NCI-H1417 treated with DMSO at 0.1 percent for 48 hours (cell line): ENCODE measurements at regions not wholly inside any gene's neighbourhood (a gene's known extent, or its start where the extent isn't known, plus 50 kb on each side); places are given as distances from the start of the nearest gene placed in this dataset.

ENCODE experiments used
- DNase-seq: peaks from one replicate; lab custom pipeline; 2025; lab: John Stamatoyannopoulos, UW

GRCh38 chr11:37072538-37073055 lies 474.6 kb upstream of the RAG2 start:
- no peak for DNase-seq

DNA sequence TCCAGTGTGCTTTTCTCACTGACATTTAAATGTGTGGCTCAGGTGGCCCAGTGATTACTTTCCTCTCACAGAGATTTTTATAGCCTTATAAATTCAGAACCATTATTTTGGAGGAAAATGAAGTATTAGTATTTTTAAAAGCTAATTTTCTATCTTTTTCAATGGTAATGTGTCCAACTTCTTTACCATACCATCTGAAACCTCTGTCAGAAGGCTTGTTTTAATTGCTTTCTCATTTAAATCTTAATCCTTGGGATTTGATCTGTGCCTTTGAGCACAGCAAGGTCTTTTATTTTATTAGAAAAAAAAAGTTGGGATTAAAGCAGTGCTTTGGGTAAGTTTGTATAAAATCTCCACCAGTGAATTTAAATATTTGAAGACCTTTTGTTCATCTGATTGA lies 452.3 kb upstream of the RAG2 start:
- DNase-seq: no peak

GRCh38 chr11:37040921-37041320 lies 442.9 kb upstream of the RAG2 start:
- DNase-seq: no peak

DNA sequence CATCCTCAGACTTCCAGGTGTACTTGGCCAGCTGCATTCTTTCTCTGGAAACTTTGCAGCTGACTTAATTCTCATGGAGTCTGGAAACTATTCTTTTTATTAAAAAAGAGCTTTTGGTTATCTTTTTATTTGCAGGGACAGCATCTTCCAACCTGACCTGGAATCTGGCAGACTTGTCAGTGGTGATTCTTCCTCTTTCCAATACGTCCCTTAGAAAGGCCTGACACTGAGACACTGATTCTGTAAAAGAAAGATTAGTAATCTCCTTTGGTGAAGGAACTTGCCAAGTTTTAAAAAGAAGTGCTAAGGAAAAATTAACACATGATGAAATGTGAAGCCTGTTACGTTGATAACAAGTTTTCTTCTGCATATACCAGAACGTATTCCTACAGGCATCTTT lies 440.9 kb upstream of the RAG2 start:
- DNase-seq: no peak

- no peak for DNase-seq
Measured at GRCh38 chr11:37026741-37027140, 428.7 kb upstream of the RAG2 start.

DNA sequence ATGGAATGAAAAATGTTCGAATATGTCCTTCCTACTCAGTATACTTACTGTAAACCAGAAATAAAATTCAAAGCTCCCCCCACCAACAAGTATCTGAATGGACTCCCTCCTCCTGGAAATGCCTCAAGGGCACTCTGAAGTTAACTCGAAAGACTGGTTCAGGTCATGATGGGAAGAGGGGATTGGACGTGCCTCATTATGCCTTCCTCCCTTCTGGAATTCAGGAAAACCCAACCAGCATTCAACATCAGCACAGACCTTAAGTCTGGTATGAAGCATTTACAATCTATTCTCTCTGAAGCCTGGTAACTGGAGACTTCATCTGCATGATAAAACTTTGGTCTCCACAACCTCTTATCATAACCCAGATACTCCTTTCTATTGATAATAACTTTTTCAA lies 428.3 kb upstream of the RAG2 start:
- no peak for DNase-seq

GRCh38 chr11:37006563-37006962 lies 408.5 kb upstream of the RAG2 start:
- no peak for DNase-seq

- DNase-seq: no peak
Measured at GRCh38 chr11:37002831-37003230, 404.8 kb upstream of the RAG2 start.

DNA sequence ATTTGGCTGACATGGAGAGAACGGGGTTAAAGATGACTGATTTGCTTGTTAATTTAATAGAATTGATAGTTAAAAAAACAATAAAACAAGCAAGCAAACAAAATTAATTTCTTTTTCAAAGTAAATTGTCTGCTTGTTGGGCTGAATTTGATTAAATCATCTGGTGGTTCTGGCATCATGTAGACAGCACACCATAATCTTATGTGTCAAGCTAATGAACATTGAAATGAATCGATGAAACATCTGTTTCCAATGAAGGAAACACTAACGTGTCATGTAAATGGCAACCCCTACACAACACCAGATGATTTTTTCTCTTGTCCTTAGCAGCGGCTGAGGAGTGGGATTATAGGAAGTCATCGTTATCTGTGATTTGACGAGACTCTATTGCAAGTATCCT lies 399.6 kb upstream of the RAG2 start:
- no peak for DNase-seq

- no peak for DNase-seq
Measured at GRCh38 chr11:36996795-36997194, 398.8 kb upstream of the RAG2 start.

DNA sequence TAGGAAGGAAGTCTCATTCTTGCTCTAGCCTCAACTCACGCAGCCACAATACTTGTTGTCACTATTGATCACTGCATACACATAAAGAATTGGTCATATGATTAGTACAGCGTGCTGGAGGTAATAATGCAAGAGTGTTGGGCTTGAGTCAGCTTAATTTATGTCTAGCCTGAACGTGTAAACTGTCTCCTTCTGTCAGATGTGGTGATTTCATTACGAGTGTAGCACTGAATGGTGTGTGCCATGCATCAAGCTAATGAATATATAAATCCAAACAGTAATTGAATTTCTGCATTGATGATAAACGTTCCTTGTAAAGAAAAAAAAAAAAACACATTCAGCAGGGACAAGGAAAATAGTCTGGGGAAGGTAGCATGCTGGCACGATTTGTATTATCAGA lies 396.2 kb upstream of the RAG2 start:
- no peak for DNase-seq

- DNase-seq: no peak
Measured at GRCh38 chr11:36988556-36988955, 390.5 kb upstream of the RAG2 start.

GRCh38 chr11:36985562-36985961 lies 387.5 kb upstream of the RAG2 start:
- DNase-seq: no peak

DNA sequence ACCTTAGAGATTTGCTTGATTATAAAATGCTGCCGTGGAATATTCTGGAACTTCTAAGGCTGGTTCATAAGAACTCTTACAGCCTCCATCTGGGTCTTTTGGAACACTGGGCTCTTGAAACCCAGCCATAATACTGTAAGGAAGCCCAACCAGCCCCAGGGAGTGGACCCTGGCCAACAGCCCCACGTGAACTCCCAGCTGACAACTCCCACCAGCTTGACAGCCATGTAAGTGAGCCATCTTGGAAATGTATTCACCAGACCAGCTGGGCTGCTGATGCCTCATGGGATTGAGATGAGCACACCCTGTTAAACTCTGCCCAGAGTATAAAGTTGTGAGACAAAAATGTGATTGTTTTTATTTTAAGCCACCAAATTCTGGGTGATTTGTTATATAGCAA lies 378.7 kb upstream of the RAG2 start:
- no peak for DNase-seq

DNA sequence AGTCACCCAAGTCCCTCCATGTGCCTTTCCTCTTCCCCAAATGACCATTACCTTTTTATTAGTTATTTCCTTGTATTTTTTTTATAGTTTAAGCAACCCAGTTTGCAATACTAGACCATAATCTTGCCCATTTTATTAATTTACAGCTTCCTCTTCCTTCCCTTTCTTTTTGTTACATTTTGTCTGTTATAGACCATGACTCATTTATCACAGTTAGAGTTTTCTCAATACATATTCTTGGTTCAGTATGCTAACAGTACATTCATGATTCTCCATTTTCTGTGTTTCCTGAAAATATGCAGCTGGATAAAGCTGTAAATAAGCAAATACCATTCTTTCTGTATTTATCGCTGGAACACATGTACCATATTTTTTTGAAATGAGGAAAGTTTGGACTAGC lies 376.7 kb upstream of the RAG2 start:
- no peak for DNase-seq

DNA sequence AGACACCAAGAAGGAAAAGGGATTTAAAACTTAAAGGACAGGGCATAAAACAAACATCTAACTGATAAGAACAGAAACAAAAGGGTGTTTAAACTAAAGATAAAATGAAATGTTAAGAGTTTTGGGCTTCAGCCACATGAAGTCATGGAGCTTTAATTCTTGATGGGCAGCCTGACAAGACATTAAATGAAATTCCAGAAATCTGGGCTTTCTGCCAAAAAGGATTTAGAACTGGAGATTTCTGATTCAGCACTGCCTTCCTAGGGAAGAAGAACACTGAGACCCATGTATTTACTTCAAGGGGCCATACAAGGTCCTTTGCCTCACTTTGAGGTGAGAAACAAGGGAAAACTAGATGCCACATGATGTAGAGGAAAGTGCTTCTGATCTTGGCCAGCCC lies 355.9 kb upstream of the RAG2 start:
- no peak for DNase-seq

- no peak for DNase-seq
Measured at GRCh38 chr11:36948460-36949127, 350.6 kb upstream of the RAG2 start.

DNA sequence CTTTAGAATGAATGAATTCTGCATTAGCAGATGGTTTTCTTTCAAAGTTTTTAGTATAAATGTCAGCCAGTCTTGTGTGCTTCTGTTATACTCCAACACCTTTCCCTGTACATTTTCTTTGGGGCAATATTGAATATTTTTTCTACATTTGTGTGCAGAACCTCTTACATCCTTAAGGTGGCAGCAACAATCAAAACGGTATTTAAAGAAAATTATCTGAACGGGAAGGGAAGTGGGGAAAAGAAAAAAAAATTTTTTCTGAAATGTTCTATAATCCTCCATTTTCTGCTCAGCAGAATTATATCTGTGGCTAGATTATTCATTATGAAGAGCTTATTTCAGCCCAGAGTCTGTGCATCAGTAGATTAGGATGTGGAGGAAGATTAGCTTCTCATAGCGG lies 347.3 kb upstream of the RAG2 start:
- no peak for DNase-seq

DNA sequence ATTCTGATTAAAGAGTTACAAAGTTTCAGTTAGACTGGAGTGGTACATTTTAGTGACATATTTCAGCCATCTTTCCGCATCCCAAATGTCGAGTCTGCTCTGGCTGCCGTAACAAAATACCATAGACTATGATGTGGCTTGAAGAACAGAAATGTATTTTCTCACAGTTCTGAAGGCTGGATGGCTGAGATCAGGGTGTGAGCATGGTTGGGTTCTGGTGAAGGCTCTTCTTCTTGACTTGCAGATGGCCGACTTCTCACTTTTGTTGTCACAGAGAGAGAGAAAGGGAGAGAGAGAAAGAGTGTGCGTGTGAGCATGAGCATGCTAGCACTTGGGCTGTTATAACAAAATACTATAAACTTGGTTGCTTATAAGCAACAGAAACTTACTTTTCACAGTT lies 335.4 kb upstream of the RAG2 start:
- no peak for DNase-seq

DNA sequence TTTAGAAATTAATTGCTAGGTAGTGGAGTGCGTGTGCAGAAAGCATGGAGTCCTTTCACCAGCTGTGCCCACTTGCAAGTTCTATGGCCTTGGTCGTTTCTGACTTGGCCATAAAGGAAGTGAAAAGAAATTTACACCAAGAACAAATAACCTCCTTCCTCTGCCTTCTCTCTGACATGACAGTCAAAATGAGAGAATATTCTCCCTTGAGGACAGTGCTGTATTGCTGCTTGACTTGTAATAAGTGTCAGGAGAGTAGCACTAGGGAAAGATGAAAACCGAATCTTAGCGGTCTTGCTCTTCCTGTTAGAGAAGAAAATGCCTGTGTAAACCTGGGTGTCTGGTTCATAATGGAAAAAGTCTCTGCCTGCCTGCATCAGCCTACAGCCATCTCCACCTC lies 333.1 kb upstream of the RAG2 start:
- DNase-seq: no peak

- no peak for DNase-seq
Measured at GRCh38 chr11:36930256-36930655, 332.2 kb upstream of the RAG2 start.

DNA sequence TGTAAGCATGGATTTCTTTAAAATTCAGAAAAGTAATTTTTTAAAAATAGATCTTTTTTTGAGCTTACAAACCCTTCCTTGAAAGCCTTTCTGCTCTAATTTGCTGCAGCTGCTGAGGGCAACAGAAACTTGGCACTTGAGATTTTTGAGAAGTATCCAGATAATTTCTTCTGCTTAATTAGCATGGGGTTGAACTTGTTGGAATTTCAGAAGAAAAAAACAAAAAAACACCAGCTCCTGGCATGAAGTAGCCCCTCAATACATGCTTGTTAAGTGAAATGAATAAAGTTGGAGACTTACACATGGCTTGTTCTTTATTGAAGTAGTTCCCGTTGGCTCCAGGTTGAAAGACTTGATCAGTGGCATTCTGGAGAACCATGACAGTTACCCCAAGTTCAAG lies 331.4 kb upstream of the RAG2 start:
- no peak for DNase-seq

GRCh38 chr11:36928621-36929020 lies 330.6 kb upstream of the RAG2 start:
- no peak for DNase-seq

DNA sequence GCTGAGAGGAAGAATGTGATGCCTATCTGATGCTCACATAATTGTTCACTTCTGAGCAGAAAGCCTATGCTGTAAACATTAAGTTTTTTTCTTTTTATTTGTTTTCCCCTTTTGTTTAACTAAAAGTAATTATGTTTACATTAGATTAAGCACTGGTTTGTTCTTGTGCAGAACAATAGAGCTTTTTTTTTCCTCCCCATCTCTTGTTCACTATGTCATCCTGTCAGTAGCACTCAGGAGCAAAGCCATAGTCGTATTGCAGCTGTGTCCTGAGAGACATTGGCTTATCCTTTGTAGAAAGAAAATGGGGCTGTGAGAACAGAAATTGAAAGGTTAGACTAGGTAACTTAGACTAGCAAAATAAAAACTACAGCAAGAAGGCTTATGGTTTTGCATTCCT lies 301.8 kb upstream of the RAG2 start:
- no peak for DNase-seq

DNA sequence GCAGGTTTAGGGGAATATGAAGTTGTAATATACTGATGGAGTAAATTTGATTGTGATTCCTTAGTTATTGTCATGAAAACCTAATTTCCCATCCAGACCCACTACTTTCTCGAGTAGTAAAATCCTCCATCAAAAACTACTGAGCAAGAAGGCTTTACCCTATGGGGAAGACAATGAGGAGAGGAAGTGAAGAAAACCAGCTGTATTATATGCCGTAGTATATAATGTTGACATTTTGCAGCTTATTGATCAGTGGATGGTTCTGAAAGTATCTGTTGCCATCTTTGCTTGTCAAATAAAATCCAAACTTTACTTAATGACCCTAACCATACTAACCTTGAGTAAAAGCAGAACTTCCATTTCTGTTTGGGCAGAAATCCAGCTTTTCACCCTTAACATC lies 292.8 kb upstream of the RAG2 start:
- no peak for DNase-seq
